Keratinocyte (primary cell): ENCODE measurements at regions not wholly inside any gene's neighbourhood (a gene's known extent, or its start where the extent isn't known, plus 50 kb on each side); places are given as distances from the start of the nearest gene placed in this dataset.

Experiments used
- CTCF ChIP-seq, 3 experiments: IDR thresholded peaks in 1 of 3; conservative IDR thresholded peaks in 1 of 3; optimal IDR thresholded peaks in 1 of 3; 2 replicates in 2 of 3; 3 replicates in 1 of 3; pipeline versions ENCODE3 to v1.5.1; 2011; ENCODE audit warnings: low read length in 3 of 3, mild to moderate bottlenecking in 3 of 3, moderate library complexity in 2 of 3, control low read depth in 1 of 3, inconsistent platforms in 1 of 3; ENCODE audit not compliant: insufficient read depth in 2 of 3; ENCODE audit errors: extremely low read depth in 1 of 3
- EZH2 ChIP-seq: IDR thresholded peaks from one replicate; pipeline ENCODE4 v1.6.1; 2012; ENCODE audit warnings: inconsistent platforms, mild to moderate bottlenecking, low read length, moderate library complexity

- no peak for TF ChIP-seq CTCF (optimal IDR thresholded peaks at IDR 0.05 in 1 of 3, IDR thresholded peaks at IDR 0.05 in 1 of 3, conservative IDR thresholded peaks at IDR 0.05 in 1 of 3; ENCODE audit: extremely low read depth in 1 of 3, insufficient read depth in 2 of 3, low read length in 3 of 3)
- TF ChIP-seq EZH2 = no peak
Measured at GRCh38 chr5:26245321-26245720, 793.1 kb downstream of the CDH9 start.
